Suprapubic skin (tissue), 4 donors: ENCODE measurements at regions not wholly inside any gene's neighbourhood (a gene's known extent, or its start where the extent isn't known, plus 50 kb on each side); places are given as distances from the start of the nearest gene placed in this dataset.

Experiments
- DNase-seq, 2 donors: peaks; one replicate each; pipeline ENCODE4 v3.0.0-alpha.2; 2019; ENCODE audit warnings: low spot score in 2 of 2
- H3K27ac ChIP-seq: fragments of 200-600 bp; sonication (generic); one replicate; pipeline ENCODE4 v1.5.1; 2019
- H3K27me3 ChIP-seq: fragments of 200-600 bp; sonication (generic); one replicate; pipeline ENCODE4 v1.5.1; 2019
- H3K36me3 ChIP-seq: fragments of 200-600 bp; sonication (generic); one replicate; pipeline ENCODE4 v1.5.1; 2019
- H3K4me1 ChIP-seq: fragments of 200-600 bp; sonication (generic); one replicate; pipeline ENCODE4 v1.5.1; 2019
- H3K4me3 ChIP-seq: fragments of 200-600 bp; sonication (generic); one replicate; pipeline ENCODE4 v1.5.1; 2019; ENCODE audit warnings: mild to moderate bottlenecking
- H3K9me3 ChIP-seq: fragments of 200-600 bp; sonication (generic); one replicate; pipeline ENCODE4 v1.5.1; 2019
- CTCF ChIP-seq, 2 donors: fragments of 200-600 bp in 1 of 2; fragments of 450-650 bp in 1 of 2; sonication (generic) in 1 of 2; IDR thresholded peaks; one replicate each; pipeline ENCODE4 v1.5.1; 2016 to 2019; ENCODE audit warnings: antibody characterized with exemption in 2 of 2, mild to moderate bottlenecking in 1 of 2, moderate library complexity in 1 of 2
- EP300 ChIP-seq: sonication (generic); formaldehyde crosslinking; IDR thresholded peaks from one replicate; pipeline ENCODE4 v1.6.1; 2017; ENCODE audit warnings: antibody characterized with exemption
- POLR2A ChIP-seq, 2 donors: fragments of 450-650 bp; IDR thresholded peaks; one replicate each; pipeline ENCODE4 v1.6.1; 2017; ENCODE audit warnings: antibody characterized with exemption in 2 of 2, mild to moderate bottlenecking in 2 of 2, moderate library complexity in 2 of 2
- POLR2AphosphoS5 ChIP-seq, 3 donors: sonication (generic); formaldehyde crosslinking; IDR thresholded peaks; one replicate each; pipeline ENCODE4 v1.6.1; 2017; ENCODE audit warnings: antibody characterized with exemption in 3 of 3
- WGBS: methylation state at CpG from one replicate; pipeline ENCODE4 v1.1.5; 2018; 5-methylcytosine and 5-hydroxymethylcytosine counted together

DNA sequence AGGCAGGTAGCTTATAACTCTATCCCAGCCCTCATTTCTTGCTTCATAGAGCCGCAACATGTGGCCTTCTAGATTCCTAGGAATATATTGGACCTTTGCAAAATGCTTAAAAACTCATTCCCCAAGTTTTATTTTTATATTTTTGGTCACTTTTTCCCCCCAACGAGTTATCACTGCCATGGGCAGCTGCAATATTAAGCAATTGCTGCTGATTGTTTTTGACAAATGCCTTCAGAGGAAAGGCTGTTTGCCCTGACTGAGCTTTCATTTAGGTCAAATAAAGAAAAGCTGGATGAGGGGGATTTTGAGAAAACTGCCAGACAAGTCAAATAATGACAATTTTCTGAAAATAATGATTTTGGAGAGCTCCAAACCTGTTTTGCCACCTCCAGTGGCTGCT, 976.9 kb upstream of the MBL2 start:
- H3K36me3 ChIP-seq: no peaks in the 10 kb centered on the region
- TF ChIP-seq EP300 (no peak), POLR2AphosphoS5 (IDR thresholded peaks at IDR 0.05) (no peak), CTCF (IDR thresholded peaks at IDR 0.05) (no peak), POLR2A (IDR thresholded peaks at IDR 0.05) (no peak)
- H3K27ac ChIP-seq: no peak overlapping the region
- 70% methylated on average over 2 of the region's 2 CpGs for WGBS
- no peak for DNase-seq
- no peaks in the 10 kb centered on the region for H3K4me1 ChIP-seq
- no peaks in the 10 kb centered on the region for H3K9me3 ChIP-seq
- no peak overlapping the region for H3K4me3 ChIP-seq
- H3K27me3 ChIP-seq: no peaks in the 10 kb centered on the region

DNA sequence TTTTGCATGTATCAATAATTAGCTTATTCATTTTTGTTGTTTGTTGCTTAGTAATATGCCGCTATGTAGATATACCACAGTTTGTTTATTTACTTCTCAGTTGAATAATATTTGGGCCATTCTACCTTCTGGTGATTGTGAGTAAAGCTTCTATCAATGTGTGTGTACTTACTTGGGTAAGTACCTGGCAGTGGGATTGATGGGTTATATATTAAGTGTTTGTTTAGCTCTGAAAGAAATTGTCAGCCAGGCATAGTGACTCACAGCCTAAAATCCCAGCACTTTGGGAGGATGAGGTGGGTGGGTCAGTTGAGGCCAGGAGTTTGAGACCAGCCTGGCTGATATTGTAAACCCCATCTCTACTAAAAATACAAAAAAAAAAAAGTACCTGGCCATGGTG, 975.7 kb upstream of the MBL2 start:
- TF ChIP-seq EP300: no peak
- TF ChIP-seq POLR2AphosphoS5 (IDR thresholded peaks at IDR 0.05): no peak
- TF ChIP-seq POLR2A (IDR thresholded peaks at IDR 0.05): no peak
- no peak for TF ChIP-seq CTCF (IDR thresholded peaks at IDR 0.05)
- no peaks in the 10 kb centered on the region for H3K36me3 ChIP-seq
- H3K4me3 ChIP-seq: no peak overlapping the region
- H3K4me1 ChIP-seq: no peaks in the 10 kb centered on the region
- H3K27me3 ChIP-seq: no peaks in the 10 kb centered on the region
- no peaks in the 10 kb centered on the region for H3K9me3 ChIP-seq
- 100% methylated on average over 1 of the region's 1 CpG for WGBS
- H3K27ac ChIP-seq: no peak overlapping the region
- DNase-seq: no peak

GRCh38 chr10:53744746-53745145, 972.2 kb upstream of the MBL2 start:
- H3K36me3 ChIP-seq: no peaks in the 10 kb centered on the region
- no peak for DNase-seq

DNA sequence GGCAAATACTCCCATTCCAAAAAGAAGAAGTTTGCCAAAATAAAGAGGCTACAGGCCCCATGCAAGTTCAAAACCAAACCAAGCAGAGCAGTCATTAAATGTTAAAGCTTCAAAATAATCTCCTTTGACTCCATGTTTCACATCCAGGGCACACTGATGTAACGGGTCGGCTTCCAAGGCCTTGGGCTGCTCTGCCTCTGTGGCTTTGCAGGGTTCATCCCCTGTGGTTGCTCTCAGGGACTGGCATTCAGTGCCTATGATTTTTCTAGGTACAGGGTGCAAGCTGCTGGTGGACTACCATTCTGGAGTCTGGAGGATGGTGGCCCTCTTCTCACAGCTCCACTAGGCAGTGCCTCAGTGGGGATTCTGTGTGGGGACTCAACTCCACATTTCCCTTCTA, 971.6 kb upstream of the MBL2 start:
- DNase-seq: no peak
- no peak overlapping the region for H3K27ac ChIP-seq
- 91% methylated on average over 2 of the region's 2 CpGs for WGBS
- no peaks in the 10 kb centered on the region for H3K36me3 ChIP-seq
- H3K4me1 ChIP-seq: no peaks in the 10 kb centered on the region
- no peaks in the 10 kb centered on the region for H3K27me3 ChIP-seq
- TF ChIP-seq POLR2A (IDR thresholded peaks at IDR 0.05): no peak
- TF ChIP-seq POLR2AphosphoS5 (IDR thresholded peaks at IDR 0.05): no peak
- TF ChIP-seq CTCF (IDR thresholded peaks at IDR 0.05): no peak
- TF ChIP-seq EP300: no peak
- H3K4me3 ChIP-seq: no peak overlapping the region
- no peaks in the 10 kb centered on the region for H3K9me3 ChIP-seq

More at GRCh38 chr10:53744746-53745145, 972.2 kb upstream of the MBL2 start:
- no peaks in the 10 kb centered on the region for H3K4me1 ChIP-seq
- no peak overlapping the region for H3K4me3 ChIP-seq
- no peak overlapping the region for H3K27ac ChIP-seq
- H3K9me3 ChIP-seq: no peaks in the 10 kb centered on the region
- TF ChIP-seq EP300 (no peak), CTCF (IDR thresholded peaks at IDR 0.05) (no peak), POLR2A (IDR thresholded peaks at IDR 0.05) (no peak), POLR2AphosphoS5 (IDR thresholded peaks at IDR 0.05) (no peak)
- H3K27me3 ChIP-seq: no peaks in the 10 kb centered on the region

- TF ChIP-seq POLR2AphosphoS5 (IDR thresholded peaks at IDR 0.05) (no peak), CTCF (IDR thresholded peaks at IDR 0.05) (no peak), POLR2A (IDR thresholded peaks at IDR 0.05) (no peak), EP300 (no peak)
- H3K4me1 ChIP-seq: no peaks in the 10 kb centered on the region
- H3K36me3 ChIP-seq: no peaks in the 10 kb centered on the region
Observed at GRCh38 chr10:53737132-53737531, 964.5 kb upstream of the MBL2 start.

More at GRCh38 chr10:53737132-53737531, 964.5 kb upstream of the MBL2 start:
- Histone ChIP-seq H3K27me3 (no peaks in the 10 kb centered on the region), H3K4me3 (no peak overlapping the region), H3K9me3 (no peaks in the 10 kb centered on the region), H3K27ac (no peak overlapping the region)
- DNase-seq: no peak
